SK-N-MC (cell line): ENCODE measurements at regions not wholly inside any gene's neighbourhood (a gene's known extent, or its start where the extent isn't known, plus 50 kb on each side); places are given as distances from the start of the nearest gene placed in this dataset.

ENCODE experiments used
- EZH2 ChIP-seq: fragments of 200-600 bp; sonication (generic); IDR thresholded peaks from one replicate; pipeline ENCODE4 v1.6.1; 2017; ENCODE audit warnings: antibody characterized with exemption
- FOXP2 ChIP-seq: optimal IDR thresholded peaks from 2 replicates; pipeline ENCODE3; 2011; ENCODE audit warnings: mild to moderate bottlenecking, moderate library complexity; ENCODE audit not compliant: insufficient read depth; ENCODE audit errors: extremely low read length, control extremely low read depth
- POLR2AphosphoS5 ChIP-seq: IDR thresholded peaks from 2 replicates; pipeline ENCODE4 v1.6.1; 2012; ENCODE audit warnings: mild to moderate bottlenecking, low read depth, low read length, borderline replicate concordance

- TF ChIP-seq EZH2 = no peak
- TF ChIP-seq POLR2AphosphoS5 = no peak
- no peak for TF ChIP-seq FOXP2
Measured at GRCh38 chr14:53368711-53369201, 215.6 kb upstream of the DDHD1 start.
